Activated naive CD4-positive, alpha-beta T cell treated with anti-CD3 and anti-CD28 coated beads for 36 hours (primary cell): ENCODE measurements at regions not wholly inside any gene's neighbourhood (a gene's known extent, or its start where the extent isn't known, plus 50 kb on each side); places are given as distances from the start of the nearest gene placed in this dataset.
"Not testable (repeated sequence)": the region's sequence is repeated elsewhere in the genome, so short reads cannot be mapped to it uniquely, and the experiment has no call there.

Experiments used
- CTCF ChIA-PET: fragments of 350-600 bp; sonication (Branson Sonifier 250); formaldehyde crosslinking; loops from one replicate; lab custom pipeline; 2021; ENCODE audit warnings: antibody characterized with exemption; lab: Charles Lee
- DNase-seq: peaks from one replicate; pipeline ENCODE4 v3.0.0-alpha.2; 2020
- H3K27ac Mint-ChIP-seq: one replicate; pipeline ENCODE4 v1.8.0; 2021; ENCODE audit warnings: mild to moderate bottlenecking, mixed read lengths
- H3K27me3 Mint-ChIP-seq: one replicate; pipeline ENCODE4 v1.8.0; 2021; ENCODE audit warnings: low read depth, mixed read lengths
- H3K36me3 Mint-ChIP-seq: one replicate; pipeline ENCODE4 v1.8.0; 2021; ENCODE audit warnings: low read depth, mixed read lengths
- H3K4me1 Mint-ChIP-seq: one replicate; pipeline ENCODE4 v1.8.0; 2021; ENCODE audit warnings: low read depth, mixed read lengths
- H3K4me3 Mint-ChIP-seq: one replicate; pipeline ENCODE4 v1.8.0; 2021; ENCODE audit warnings: mild to moderate bottlenecking, moderate library complexity, mixed read lengths
- H3K9me3 Mint-ChIP-seq: one replicate; pipeline ENCODE4 v1.8.0; 2021; ENCODE audit warnings: mixed read lengths
- intact Hi-C: fragments of 100-400 bp; cut with micrococcal nuclease; formaldehyde crosslinking; loops from one replicate; pipeline ENCODE4 v1.15.1; 2023

GRCh38 chr6:141395443-141396008 is 737.2 kb upstream of the GJE1 start:
- H3K4me1 Mint-ChIP-seq = no peaks in the 10 kb centered on the region
- H3K27ac Mint-ChIP-seq = no peak overlapping the region
- H3K27me3 Mint-ChIP-seq = no peaks in the 10 kb centered on the region
- H3K9me3 Mint-ChIP-seq = no peaks in the 10 kb centered on the region
- no peaks in the 10 kb centered on the region for H3K36me3 Mint-ChIP-seq
- intact Hi-C loops = no loop called here
- CTCF ChIA-PET = no interaction called here
- no peak overlapping the region for H3K4me3 Mint-ChIP-seq
- no peak for DNase-seq

DNA sequence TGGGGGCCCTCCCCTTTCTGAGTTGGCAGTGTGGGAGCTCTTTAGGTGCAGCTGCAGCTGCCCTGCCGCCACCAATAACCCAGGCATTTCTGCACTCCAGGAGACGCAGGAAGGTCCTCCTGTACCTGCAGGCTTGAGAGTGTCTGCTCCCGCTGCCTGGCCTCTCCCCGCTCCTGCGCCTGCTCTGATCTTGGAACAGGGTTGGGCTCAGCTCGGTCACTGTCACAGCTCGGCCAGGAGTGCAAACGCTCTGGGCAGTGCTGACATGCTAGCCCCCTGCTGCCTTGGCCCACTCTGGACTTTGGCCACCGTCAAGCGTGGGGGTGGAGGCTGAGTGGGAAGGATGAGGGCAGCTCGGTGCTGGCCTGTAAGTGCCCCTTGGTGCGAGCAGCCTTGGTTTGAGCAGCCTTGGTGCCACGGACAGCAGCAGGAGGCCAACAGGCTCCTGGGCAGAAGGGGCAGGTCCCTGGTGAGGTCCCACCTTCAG is 738.1 kb upstream of the GJE1 start:
- intact Hi-C loops = no loop called here
- DNase-seq = no peak
- no peaks in the 10 kb centered on the region for H3K9me3 Mint-ChIP-seq
- no peak overlapping the region for H3K27ac Mint-ChIP-seq
- H3K36me3 Mint-ChIP-seq = no peaks in the 10 kb centered on the region
- CTCF ChIA-PET = no interaction called here
- no peak overlapping the region for H3K4me3 Mint-ChIP-seq
- no peaks in the 10 kb centered on the region for H3K4me1 Mint-ChIP-seq
- H3K27me3 Mint-ChIP-seq = no peaks in the 10 kb centered on the region

DNA sequence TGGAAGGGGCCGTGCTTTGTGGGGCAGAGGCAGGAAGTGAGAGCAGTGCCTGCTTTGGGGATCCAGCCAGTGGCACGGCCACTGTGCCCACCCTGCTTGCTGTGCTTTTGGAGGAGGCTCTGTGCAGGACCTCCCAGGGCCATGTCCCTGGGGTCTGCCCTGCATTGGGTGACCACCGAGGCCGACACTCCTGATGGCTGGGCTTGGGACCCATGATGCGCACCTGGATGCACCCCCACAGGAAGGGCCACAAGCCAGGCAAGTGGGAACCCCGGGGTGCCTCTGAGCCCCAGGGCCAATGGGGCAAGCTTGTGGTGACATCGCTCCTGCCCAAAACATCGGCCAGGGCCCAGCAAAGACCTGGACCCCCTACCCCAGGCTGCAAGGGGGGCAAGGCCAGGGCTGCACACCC is 738.6 kb upstream of the GJE1 start:
- Mint-ChIP-seq H3K27ac (no peak overlapping the region), H3K36me3 (no peaks in the 10 kb centered on the region), H3K27me3 (no peaks in the 10 kb centered on the region), H3K4me1 (no peaks in the 10 kb centered on the region), H3K9me3 (no peaks in the 10 kb centered on the region), H3K4me3 (no peak overlapping the region)
- intact Hi-C loops = no loop called here
- CTCF ChIA-PET = no interaction called here
- DNase-seq = no peak

DNA sequence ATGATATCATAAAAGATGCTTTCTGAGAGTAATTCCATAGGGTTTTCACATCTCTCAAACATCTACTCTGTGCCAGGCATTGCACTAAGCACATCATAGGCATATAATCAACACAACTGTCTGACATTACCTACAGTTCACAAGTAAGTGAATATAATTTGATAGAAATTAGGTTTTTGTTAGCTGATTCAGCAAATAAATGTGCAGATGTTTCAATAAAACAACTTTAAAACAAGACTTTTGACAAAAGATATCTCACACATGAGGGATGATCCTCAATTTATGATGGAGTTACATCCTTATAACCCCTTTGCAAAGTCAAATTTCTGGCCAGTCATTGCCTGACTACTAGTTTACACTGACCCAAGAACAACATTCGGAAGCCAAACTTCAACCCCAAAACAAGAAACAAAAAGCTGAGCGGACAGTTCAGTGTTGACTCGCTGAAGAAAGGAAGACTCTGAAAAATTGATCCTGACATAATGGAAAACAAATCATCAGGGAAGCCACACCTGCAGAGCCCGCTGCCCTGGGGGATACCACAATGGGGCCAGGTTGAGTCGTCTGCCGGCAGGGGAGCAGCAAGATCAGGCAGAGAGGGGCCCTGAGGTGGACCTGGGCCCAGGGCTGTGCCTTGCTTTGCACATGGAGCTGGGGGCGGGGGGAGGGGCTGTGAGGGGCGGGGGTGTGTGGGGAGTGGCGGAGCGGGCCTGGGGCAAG is 739.2 kb upstream of the GJE1 start:
- no peaks in the 10 kb centered on the region for H3K4me1 Mint-ChIP-seq
- DNase-seq = no peak
- no peaks in the 10 kb centered on the region for H3K9me3 Mint-ChIP-seq
- H3K27me3 Mint-ChIP-seq = no peaks in the 10 kb centered on the region
- CTCF ChIA-PET = no interaction called here
- intact Hi-C loops = no loop called here
- no peak overlapping the region for H3K27ac Mint-ChIP-seq
- H3K36me3 Mint-ChIP-seq = no peaks in the 10 kb centered on the region
- no peak overlapping the region for H3K4me3 Mint-ChIP-seq

GRCh38 chr6:141391135-141391534 is 741.6 kb upstream of the GJE1 start:
- H3K27ac Mint-ChIP-seq, H3K27me3 Mint-ChIP-seq, DNase-seq, H3K36me3 Mint-ChIP-seq, CTCF ChIA-PET, H3K4me1 Mint-ChIP-seq, intact Hi-C loops, H3K4me3 Mint-ChIP-seq, H3K9me3 Mint-ChIP-seq: not testable (repeated sequence)

GRCh38 chr6:141388666-141389065 is 744.1 kb upstream of the GJE1 start:
- H3K9me3 Mint-ChIP-seq = no peaks in the 10 kb centered on the region
- intact Hi-C loops = no loop called here
- no peak overlapping the region for H3K27ac Mint-ChIP-seq
- no peaks in the 10 kb centered on the region for H3K4me1 Mint-ChIP-seq
- peaks cover 4% of the 10 kb centered on the region for H3K27me3 Mint-ChIP-seq
- H3K36me3 Mint-ChIP-seq = no peaks in the 10 kb centered on the region
- no peak overlapping the region for H3K4me3 Mint-ChIP-seq
- DNase-seq = no peak
- CTCF ChIA-PET = no interaction called here

DNA sequence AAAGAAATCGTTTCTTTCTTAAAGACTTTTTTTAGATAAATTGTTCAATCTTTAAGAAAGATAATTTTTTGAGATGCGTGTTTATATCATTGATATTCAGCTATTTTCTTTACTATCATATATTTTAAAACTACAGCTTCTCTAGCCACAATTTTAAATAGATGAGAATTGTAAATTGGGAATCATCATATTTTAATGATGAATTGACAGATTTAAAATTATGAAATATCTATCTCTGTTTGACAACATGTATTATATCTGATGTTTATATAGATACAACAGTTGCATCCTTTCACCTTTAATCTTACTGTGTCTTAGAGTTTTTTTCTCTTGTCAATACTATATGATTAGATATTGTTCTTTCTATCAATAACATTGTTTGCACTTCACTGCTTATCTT is 762.3 kb upstream of the GJE1 start:
- Mint-ChIP-seq H3K36me3 (no peaks in the 10 kb centered on the region), H3K4me3 (no peak overlapping the region), H3K4me1 (no peaks in the 10 kb centered on the region), H3K27me3 (no peaks in the 10 kb centered on the region), H3K9me3 (peaks cover 2% of the 10 kb centered on the region), H3K27ac (no peak overlapping the region)
- DNase-seq = no peak
- CTCF ChIA-PET = no interaction called here
- intact Hi-C loops = no loop called here

- H3K4me1 Mint-ChIP-seq, CTCF ChIA-PET, intact Hi-C loops, DNase-seq, H3K27ac Mint-ChIP-seq, H3K9me3 Mint-ChIP-seq, H3K4me3 Mint-ChIP-seq, H3K27me3 Mint-ChIP-seq, H3K36me3 Mint-ChIP-seq: not testable (repeated sequence)
Measured at GRCh38 chr6:141366796-141367195, 765.9 kb upstream of the GJE1 start.

GRCh38 chr6:141364694-141365093 is 768.0 kb upstream of the GJE1 start:
- Mint-ChIP-seq H3K36me3 (no peaks in the 10 kb centered on the region), H3K9me3 (peaks cover 2% of the 10 kb centered on the region)
- CTCF ChIA-PET = no interaction called here

GRCh38 chr6:141364232-141364631 is 768.5 kb upstream of the GJE1 start:
- no peaks in the 10 kb centered on the region for H3K36me3 Mint-ChIP-seq
- CTCF ChIA-PET = no interaction called here
- no peaks in the 10 kb centered on the region for H3K27me3 Mint-ChIP-seq
- H3K4me3 Mint-ChIP-seq = no peak overlapping the region
- intact Hi-C loops = no loop called here
- H3K4me1 Mint-ChIP-seq = peaks cover 2% of the 10 kb centered on the region
- DNase-seq = no peak
- peaks cover 2% of the 10 kb centered on the region for H3K9me3 Mint-ChIP-seq
- H3K27ac Mint-ChIP-seq = no peak overlapping the region

More at GRCh38 chr6:141364694-141365093, 768.0 kb upstream of the GJE1 start:
- intact Hi-C loops = no loop called here
- Mint-ChIP-seq H3K27ac (no peak overlapping the region), H3K4me1 (peaks cover 2% of the 10 kb centered on the region), H3K4me3 (no peak overlapping the region), H3K27me3 (no peaks in the 10 kb centered on the region)
- no peak for DNase-seq

- no peak overlapping the region for H3K27ac Mint-ChIP-seq
- no peaks in the 10 kb centered on the region for H3K27me3 Mint-ChIP-seq
- DNase-seq = no peak
- H3K36me3 Mint-ChIP-seq = no peaks in the 10 kb centered on the region
- CTCF ChIA-PET = no interaction called here
- no peak overlapping the region for H3K4me3 Mint-ChIP-seq
- H3K9me3 Mint-ChIP-seq = no peaks in the 10 kb centered on the region
- peaks cover 4% of the 10 kb centered on the region for H3K4me1 Mint-ChIP-seq
- intact Hi-C loops = no loop called here
Measured at GRCh38 chr6:141361559-141361958, 771.2 kb upstream of the GJE1 start.

DNA sequence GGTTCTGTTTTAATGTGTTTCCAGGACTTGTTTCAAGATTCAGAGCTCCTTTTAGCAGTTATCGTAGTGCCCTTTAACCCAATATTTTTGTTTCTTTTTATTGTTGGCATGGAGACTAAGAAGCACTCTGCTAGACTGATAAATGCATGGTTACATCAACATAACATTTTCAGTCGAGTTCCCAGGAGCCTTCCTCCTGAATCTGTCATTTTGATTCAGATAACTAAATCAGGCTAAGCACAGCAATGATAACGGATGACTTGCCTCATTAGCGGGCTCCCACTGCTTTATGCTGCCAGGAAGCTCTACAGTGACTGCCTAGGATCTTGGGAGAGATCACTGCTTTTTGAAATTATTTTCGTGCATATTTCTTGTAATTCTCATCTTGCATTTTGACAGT is 772.8 kb upstream of the GJE1 start:
- intact Hi-C loops = no loop called here
- CTCF ChIA-PET = no interaction called here
- H3K36me3 Mint-ChIP-seq = no peaks in the 10 kb centered on the region
- no peaks in the 10 kb centered on the region for H3K9me3 Mint-ChIP-seq
- peaks cover 4% of the 10 kb centered on the region for H3K4me1 Mint-ChIP-seq
- no peak overlapping the region for H3K4me3 Mint-ChIP-seq
- no peak for DNase-seq
- no peaks in the 10 kb centered on the region for H3K27me3 Mint-ChIP-seq
- no peak overlapping the region for H3K27ac Mint-ChIP-seq

DNA sequence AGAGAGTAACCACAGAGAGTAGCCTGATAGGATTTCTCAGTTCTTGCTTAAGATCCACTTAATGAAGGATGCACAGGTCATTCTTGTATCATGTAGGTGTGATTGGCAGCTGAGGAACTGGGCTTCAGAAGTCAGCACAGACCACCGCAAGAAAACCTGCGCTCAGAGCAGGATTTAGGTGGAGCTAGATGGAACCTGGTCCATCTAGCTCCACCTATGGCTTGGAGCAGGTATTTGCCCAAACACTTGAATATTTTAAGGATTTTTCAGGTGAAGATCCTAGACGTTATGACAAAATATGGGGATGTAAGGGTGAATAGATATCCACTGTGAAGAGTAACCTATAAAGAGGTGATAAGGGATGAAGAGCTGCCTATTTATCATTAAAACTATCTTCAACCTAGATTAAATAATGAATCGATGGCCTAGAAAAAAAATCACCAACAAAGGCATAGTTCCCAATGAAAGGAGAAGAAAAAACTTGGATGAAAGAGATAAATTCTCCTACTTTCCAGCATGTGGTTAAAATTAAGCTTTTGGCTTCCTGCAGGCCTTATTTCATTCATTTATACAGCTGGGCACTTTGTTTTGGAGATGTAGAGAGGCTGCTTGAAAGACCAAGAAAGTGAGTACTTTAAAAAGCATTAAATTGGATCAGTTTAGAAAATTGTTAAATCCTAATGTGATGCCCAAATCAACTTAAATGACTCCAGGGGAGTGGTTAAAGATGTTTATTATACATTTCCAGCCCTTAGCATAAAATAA is 778.4 kb upstream of the GJE1 start:
- CTCF ChIA-PET = no interaction called here
- no peaks in the 10 kb centered on the region for H3K9me3 Mint-ChIP-seq
- no peak for DNase-seq

More for the DNA sequence above, 778.4 kb upstream of the GJE1 start:
- Mint-ChIP-seq H3K4me3 (no peak overlapping the region), H3K36me3 (no peaks in the 10 kb centered on the region), H3K27me3 (no peaks in the 10 kb centered on the region), H3K27ac (no peak overlapping the region), H3K4me1 (peaks cover 1% of the 10 kb centered on the region)
- intact Hi-C loops = no loop called here
